H1 (cell line): ENCODE measurements at regions not wholly inside any gene's neighbourhood (a gene's known extent, or its start where the extent isn't known, plus 50 kb on each side); places are given as distances from the start of the nearest gene placed in this dataset.

Experiments
- CTCF ChIA-PET: fragments of 300-600 bp; sonication (Branson Sonifier 250); formaldehyde crosslinking; loops from one replicate; lab custom pipeline; 2021; ENCODE audit not compliant: partially characterized antibody; lab: Charles Lee
- POLR2A ChIA-PET: fragments of 300-600 bp; sonication (Branson Sonifier 250); formaldehyde crosslinking; loops from one replicate; lab custom pipeline; 2021; ENCODE audit warnings: inconsistent platforms; ENCODE audit not compliant: partially characterized antibody; lab: Charles Lee
- DNase-seq, 2 experiments: peaks; one replicate each; pipeline versions ENCODE4 v3.0.0 to v3.0.0-alpha.2; 2010 to 2022; ENCODE audit warnings: low spot score in 2 of 2, low read depth in 1 of 2, mixed read lengths in 1 of 2
- FAIRE-seq: peaks from 2 replicates; lab custom pipeline; 2011; peaks lifted over from hg19 to GRCh38; lab: Jason Lieb, UNC
- H2AFZ ChIP-seq: 2 replicates; pipeline ENCODE4 v1.8.1; 2012; ENCODE audit warnings: low read length, inconsistent platforms
- H2AK5ac ChIP-seq: 2 replicates; pipeline ENCODE4 v1.6.1; 2013; ENCODE audit warnings: low read depth, low read length
- H2BK120ac ChIP-seq: replicated peaks from 2 replicates; pipeline ENCODE3; 2013; ENCODE audit warnings: low read depth, low read length, inconsistent platforms
- H2BK12ac ChIP-seq: 2 replicates; pipeline ENCODE4 v1.6.1; 2013; ENCODE audit warnings: low read depth, low read length
- H2BK15ac ChIP-seq: 2 replicates; pipeline ENCODE4 v1.6.1; 2013; ENCODE audit warnings: low read length
- H2BK20ac ChIP-seq: 2 replicates; pipeline ENCODE4 v1.6.1; 2013; ENCODE audit warnings: low read length
- H2BK5ac ChIP-seq: 2 replicates; pipeline ENCODE4 v1.6.1; 2013; ENCODE audit warnings: low read depth, low read length
- H3K14ac ChIP-seq: 2 replicates; pipeline ENCODE4 v1.6.1; 2013; ENCODE audit warnings: inconsistent platforms; ENCODE audit not compliant: insufficient read length
- H3K18ac ChIP-seq: 2 replicates; pipeline ENCODE4 v1.6.1; 2013; ENCODE audit warnings: low read length; ENCODE audit errors: extremely low read depth
- H3K23ac ChIP-seq: 2 replicates; pipeline ENCODE4 v1.6.1; 2013; ENCODE audit warnings: inconsistent platforms; ENCODE audit not compliant: insufficient read length
- H3K23me2 ChIP-seq: 2 replicates; pipeline ENCODE4 v1.6.1; 2013; ENCODE audit warnings: low read depth, low read length
- H3K27ac ChIP-seq: 2 replicates; pipeline ENCODE4 v1.6.1; 2011; ENCODE audit warnings: low read depth, low read length, inconsistent platforms
- H3K27me3 ChIP-seq, 4 experiments: replicated peaks in 1 of 4; 1 replicate in 1 of 4; 2 replicates in 3 of 4; pipeline versions ENCODE4 v1.6.1 to v1.8.1; 2011 to 2013; ENCODE audit warnings: low read length in 3 of 4, mild to moderate bottlenecking in 3 of 4, inconsistent platforms in 2 of 4, mixed read lengths in 2 of 4, moderate library complexity in 1 of 4; ENCODE audit not compliant: control insufficient read depth in 3 of 4, insufficient read depth in 3 of 4; ENCODE audit errors: extremely low read depth in 1 of 4
- H3K36me3 ChIP-seq, 4 experiments: 2 replicates each; pipeline versions ENCODE4 v1.6.1 to v1.8.1; 2011 to 2013; ENCODE audit warnings: mild to moderate bottlenecking in 4 of 4, low read length in 3 of 4, moderate library complexity in 2 of 4, control low read depth in 1 of 4, inconsistent platforms in 1 of 4; ENCODE audit not compliant: insufficient read depth in 4 of 4, control insufficient read depth in 2 of 4
- H3K4ac ChIP-seq: replicated peaks from 2 replicates; pipeline ENCODE3; 2013; ENCODE audit warnings: low read length, low read depth, mixed read lengths, inconsistent platforms; ENCODE audit not compliant: insufficient read length
- H3K4me1 ChIP-seq, 4 experiments: replicated peaks in 1 of 4; 1 replicate in 1 of 4; 2 replicates in 3 of 4; pipeline versions ENCODE4 v1.6.1 to v1.8.1; 2011 to 2013; ENCODE audit warnings: low read length in 3 of 4, inconsistent platforms in 2 of 4, mixed read lengths in 1 of 4; ENCODE audit not compliant: insufficient read depth in 4 of 4, control insufficient read depth in 3 of 4
- H3K4me2 ChIP-seq, 2 experiments: 2 replicates each; pipeline versions ENCODE4 v1.6.1 to v1.8.1; 2011 to 2013; ENCODE audit warnings: low read depth in 2 of 2, low read length in 2 of 2, control low read depth in 1 of 2, inconsistent platforms in 1 of 2, mild to moderate bottlenecking in 1 of 2; ENCODE audit not compliant: insufficient read depth in 1 of 2
- H3K4me3 ChIP-seq, 4 experiments: fragments of 200-600, 300-600 bp in 1 of 4; sonication (generic), shearing (Covaris generic), sonication (Bioruptor Twin) in 1 of 4; 2 replicates each; pipeline versions ENCODE4 v1.5.1 to v1.8.1; 2011 to 2016; ENCODE audit warnings: low read length in 4 of 4, low read depth in 3 of 4, control low read depth in 2 of 4, inconsistent platforms in 2 of 4, mild to moderate bottlenecking in 2 of 4, mixed read lengths in 1 of 4, moderate library complexity in 1 of 4; ENCODE audit not compliant: insufficient read depth in 2 of 4; ENCODE audit errors: extremely low read depth in 1 of 4
- H3K56ac ChIP-seq: replicated peaks from 2 replicates; pipeline ENCODE3; 2013; ENCODE audit warnings: low read depth, mild to moderate bottlenecking, mixed read lengths, low read length, inconsistent platforms; ENCODE audit not compliant: insufficient read length
- H3K79me1 ChIP-seq: 2 replicates; pipeline ENCODE4 v1.6.1; 2013; ENCODE audit warnings: low read depth, low read length, control low read depth
- H3K79me2 ChIP-seq, 2 experiments: 2 replicates each; pipeline versions ENCODE4 v1.6.1 to v1.8.1; 2012 to 2013; ENCODE audit warnings: low read length in 2 of 2, mild to moderate bottlenecking in 2 of 2, inconsistent platforms in 1 of 2; ENCODE audit not compliant: insufficient read depth in 2 of 2, control insufficient read depth in 1 of 2
- H3K9ac ChIP-seq, 4 experiments: replicated peaks in 1 of 4; 1 replicate in 1 of 4; 2 replicates in 3 of 4; pipeline versions ENCODE4 v1.6.1 to v1.8.1; 2011 to 2013; ENCODE audit warnings: low read depth in 3 of 4, low read length in 3 of 4, control low read depth in 2 of 4, mild to moderate bottlenecking in 2 of 4, moderate library complexity in 2 of 4, inconsistent platforms in 1 of 4; ENCODE audit errors: extremely low read depth in 1 of 4
- H3K9me3 ChIP-seq, 2 experiments: 2 replicates each; pipeline versions ENCODE4 v1.6.1 to v1.8.1; 2012 to 2013; ENCODE audit warnings: mild to moderate bottlenecking in 2 of 2, moderate library complexity in 2 of 2, control low read depth in 1 of 2, inconsistent platforms in 1 of 2, low read depth in 1 of 2, low read length in 1 of 2, mixed read lengths in 1 of 2; ENCODE audit not compliant: insufficient read depth in 2 of 2
- H4K20me1 ChIP-seq, 2 experiments: replicated peaks in 1 of 2; 2 replicates each; pipeline versions ENCODE3 to v1.8.1; 2011 to 2013; ENCODE audit warnings: inconsistent platforms in 2 of 2, low read length in 2 of 2, mild to moderate bottlenecking in 1 of 2; ENCODE audit not compliant: insufficient read depth in 2 of 2, control insufficient read depth in 1 of 2
- H4K5ac ChIP-seq: 2 replicates; pipeline ENCODE4 v1.6.1; 2013; ENCODE audit warnings: low read length, low read depth, mixed read lengths, inconsistent platforms; ENCODE audit not compliant: insufficient read length
- H4K8ac ChIP-seq: 2 replicates; pipeline ENCODE4 v1.8.0; 2013; ENCODE audit warnings: mild to moderate bottlenecking, moderate library complexity, low read length, inconsistent platforms; ENCODE audit not compliant: insufficient read depth; ENCODE audit errors: extremely low read depth
- H4K91ac ChIP-seq: replicated peaks from 2 replicates; pipeline ENCODE3; 2013; ENCODE audit warnings: low read length, mixed read lengths, inconsistent platforms; ENCODE audit not compliant: insufficient read length
- PHF8 ChIP-seq: fragments of 200-600 bp; sonication (generic); conservative IDR thresholded peaks from 2 replicates; pipeline ENCODE4 v1.7.1; 2012; ENCODE audit warnings: low read depth, mild to moderate bottlenecking, inconsistent platforms, low read length, moderate library complexity
- WGBS, 2 experiments: shearing (Covaris generic) in 1 of 2; methylation state at CpG; one replicate each; pipeline versions ENCODE4 v1.1.6 to v1.1.7; 2013 to 2015; ENCODE audit warnings: low lambda C conversion rate in 2 of 2, mixed read lengths in 2 of 2, inconsistent platforms in 1 of 2, low coverage in 1 of 2, missing lambda C conversion rate in 1 of 2; ENCODE audit not compliant: insufficient replicate concordance in 2 of 2, insufficient coverage in 1 of 2, insufficient read length in 1 of 2; ENCODE audit errors: extremely low coverage in 1 of 2, missing lambda C conversion rate in 1 of 2; 5-methylcytosine and 5-hydroxymethylcytosine counted together

DNA sequence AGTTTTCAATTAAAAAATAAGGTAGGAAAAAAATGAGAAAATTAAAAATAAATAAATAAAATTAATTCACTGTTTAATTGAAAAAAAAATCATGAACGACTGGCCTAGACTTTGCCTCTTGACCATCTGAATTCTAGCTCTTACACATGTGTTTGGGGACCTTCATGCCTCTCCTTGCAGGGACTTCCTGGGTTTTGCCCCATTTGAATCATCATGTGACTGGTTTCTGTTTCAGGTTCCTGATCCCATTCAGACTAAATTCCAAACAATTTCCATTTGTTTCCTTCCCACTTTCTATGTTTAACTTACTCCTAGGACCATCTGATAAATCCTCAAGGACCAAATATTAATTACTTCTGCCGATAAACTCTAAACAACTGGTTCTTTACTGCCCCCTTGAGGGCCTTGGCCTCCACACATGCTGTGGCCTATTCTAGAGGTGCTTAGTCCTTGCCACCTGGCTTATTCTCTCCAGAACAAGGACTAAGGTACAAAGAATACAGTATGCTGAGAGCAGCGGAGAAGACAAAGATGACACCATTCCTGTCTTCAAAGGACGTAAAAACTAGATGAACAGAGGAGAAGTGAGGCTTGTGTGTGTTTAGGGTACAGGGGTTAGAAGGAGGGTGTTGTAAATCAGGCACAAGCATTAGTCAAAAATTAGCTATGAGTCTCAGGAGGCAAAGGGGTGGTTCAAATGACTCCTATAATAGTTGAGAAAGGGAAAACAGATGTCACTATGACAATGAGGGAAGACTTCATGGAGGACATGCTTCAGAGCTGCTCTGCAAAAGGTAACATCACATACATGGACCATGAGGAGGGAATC lies 125.8 kb upstream of the AVPR1A start:
- no peak overlapping the region for H2BK12ac ChIP-seq
- no peaks in the 10 kb centered on the region for H3K79me1 ChIP-seq
- no peaks in the 10 kb centered on the region for H3K36me3 ChIP-seq
- peak; percentile 38 to 69 for DNase-seq
- no peaks in the 10 kb centered on the region for H3K9me3 ChIP-seq
- no peak overlapping the region for H3K23ac ChIP-seq
- no peak overlapping the region for H2BK5ac ChIP-seq
- ChIA-PET POLR2A (no interaction called here), CTCF (interaction anchor here (0.6 to 2.0 kb wide), 21 partner anchors 9 to 177 kb away, joined by 3 to 17 read pairs (median 4); partner anchors contain the start of gene AVPR1A)
- no peak overlapping the region for H3K14ac ChIP-seq
- no peak overlapping the region for H3K4ac ChIP-seq
- no peak overlapping the region for H3K9ac ChIP-seq
- WGBS, 2 experiments: 40% methylated on average over 4 of the region's 4 CpGs; no CpG with 5 or more reads in 1 of the 2 experiments
- H3K23me2 ChIP-seq: no peaks in the 10 kb centered on the region
- H2AK5ac ChIP-seq: no peak overlapping the region
- no peaks in the 10 kb centered on the region for H3K4me1 ChIP-seq
- H2AFZ ChIP-seq: no peak overlapping the region
- no peak overlapping the region for H4K5ac ChIP-seq
- no peak overlapping the region for H3K4me3 ChIP-seq
- no peak overlapping the region for H3K27ac ChIP-seq
- no peak overlapping the region for H4K91ac ChIP-seq
- no peak overlapping the region for H3K18ac ChIP-seq
- H3K4me2 ChIP-seq: no peak overlapping the region
- H2BK120ac ChIP-seq: no peak overlapping the region
- H3K79me2 ChIP-seq: no peaks in the 10 kb centered on the region
- H3K27me3 ChIP-seq: no peaks in the 10 kb centered on the region
- no peaks in the 10 kb centered on the region for H4K20me1 ChIP-seq
- H2BK15ac ChIP-seq: no peak overlapping the region
- no peak overlapping the region for H3K56ac ChIP-seq
- no peak overlapping the region for H2BK20ac ChIP-seq
- FAIRE-seq: peak; percentile 94
- no peak overlapping the region for H4K8ac ChIP-seq
- TF ChIP-seq PHF8: no peak
